LNCAP (cell line): ENCODE measurements at regions not wholly inside any gene's neighbourhood (a gene's known extent, or its start where the extent isn't known, plus 50 kb on each side); places are given as distances from the start of the nearest gene placed in this dataset.

Experiments
- CTCF ChIP-seq: fragments of 450-650 bp; IDR thresholded peaks from 2 replicates; pipeline ENCODE4 v1.5.1; 2017; ENCODE audit warnings: mild to moderate bottlenecking

GRCh38 chr5:91490316-91490715 is 107.2 kb upstream of the ARRDC3 start:
- no peak for TF ChIP-seq CTCF

GRCh38 chr5:91487420-91487819 is 104.3 kb upstream of the ARRDC3 start:
- no peak for TF ChIP-seq CTCF

- no peak for TF ChIP-seq CTCF
Measured at GRCh38 chr5:91486638-91487037, 103.5 kb upstream of the ARRDC3 start.

GRCh38 chr5:91484662-91485061 is 101.5 kb upstream of the ARRDC3 start:
- no peak for TF ChIP-seq CTCF

- no peak for TF ChIP-seq CTCF
Measured at GRCh38 chr5:91478096-91478495, 95.0 kb upstream of the ARRDC3 start.

- no peak for TF ChIP-seq CTCF
Measured at GRCh38 chr5:91477408-91477807, 94.3 kb upstream of the ARRDC3 start.

- no peak for TF ChIP-seq CTCF
Measured at GRCh38 chr5:91474201-91474600, 91.1 kb upstream of the ARRDC3 start.

GRCh38 chr5:91472631-91473030 is 89.5 kb upstream of the ARRDC3 start:
- TF ChIP-seq CTCF = no peak
